Body of pancreas (tissue), 4 donors: ENCODE measurements at regions not wholly inside any gene's neighbourhood (a gene's known extent, or its start where the extent isn't known, plus 50 kb on each side); places are given as distances from the start of the nearest gene placed in this dataset.

Source experiments
- ATAC-seq: fragments of 150-250 bp; one replicate; pipeline ENCODE4 v1.9.1; 2016
- DNase-seq, 4 donors: peaks; one replicate each; pipeline ENCODE4 v3.0.0-alpha.2; 2019
- H3K27ac ChIP-seq, 4 donors: fragments of 200-600 bp; sonication (generic); 1 replicate in 3 of 4; 2 replicates in 1 of 4; pipeline versions ENCODE4 v1.5.1 to v1.6.1; 2016 to 2019; ENCODE audit warnings: mild to moderate bottlenecking in 1 of 4, mixed read lengths in 1 of 4, moderate library complexity in 1 of 4
- H3K27me3 ChIP-seq, 2 donors: fragments of 200-600 bp; sonication (generic); one replicate each; pipeline ENCODE4 v1.6.0; 2016; ENCODE audit warnings: mild to moderate bottlenecking in 1 of 2
- H3K36me3 ChIP-seq, 2 donors: fragments of 200-600 bp; sonication (generic); replicated peaks in 1 of 2; 2 replicates each; pipeline ENCODE4 v1.5.1; 2016; ENCODE audit warnings: low read depth in 2 of 2; ENCODE audit not compliant: insufficient read depth in 1 of 2
- H3K4me1 ChIP-seq: fragments of 200-600 bp; sonication (generic); one replicate; pipeline ENCODE4 v1.6.0; 2016
- H3K4me3 ChIP-seq, 2 donors: fragments of 200-600 bp; sonication (generic); 1 replicate in 1 of 2; 2 replicates in 1 of 2; pipeline ENCODE4 v1.5.1; 2016 to 2019
- H3K9me3 ChIP-seq, 3 donors: fragments of 200-600 bp; sonication (generic); 1 replicate in 2 of 3; 2 replicates in 1 of 3; pipeline ENCODE4 v1.5.1; 2016
- CTCF ChIP-seq, 7 experiments: fragments of 450-650 bp in 4 of 7; fragments of 200-600 bp in 3 of 7; sonication (generic) in 3 of 7; IDR thresholded peaks; one replicate each; pipeline ENCODE4 v1.5.1; 2016 to 2019; ENCODE audit warnings: antibody characterized with exemption in 7 of 7
- POLR2A ChIP-seq, 3 donors: fragments of 450-650 bp; IDR thresholded peaks; one replicate each; pipeline ENCODE4 v1.6.1; 2016; ENCODE audit warnings: antibody characterized with exemption in 3 of 3, mild to moderate bottlenecking in 2 of 3
- WGBS, 2 donors: methylation state at CpG; one replicate each; pipeline ENCODE4 v1.1.5; 2017; 5-methylcytosine and 5-hydroxymethylcytosine counted together
- intact Hi-C: fragments of 100-400 bp; cut with DNase I; formaldehyde crosslinking; loops from one replicate; pipeline ENCODE4 v1.15.1; 2023

DNA sequence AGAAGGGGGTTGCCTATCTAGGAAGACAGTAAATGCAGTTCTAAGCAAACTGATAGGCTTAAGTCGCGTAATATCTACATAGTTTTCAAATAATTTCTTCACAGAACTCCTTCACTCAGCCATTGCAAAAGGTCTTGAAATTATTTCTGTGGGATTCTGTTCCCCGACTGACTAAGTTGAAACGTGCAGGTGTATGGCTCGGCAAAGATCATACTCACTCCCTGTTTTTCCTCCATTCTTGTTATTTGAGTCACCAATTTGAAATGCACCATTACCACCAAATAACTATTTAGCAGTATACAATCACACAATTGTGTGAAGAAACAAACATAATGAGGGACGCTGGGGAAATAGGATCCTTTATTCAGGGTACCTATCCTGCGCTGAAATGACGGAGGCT lies 771.1 kb downstream of the GATA3 start:
- Histone ChIP-seq H3K4me3 (no peak overlapping the region), H3K36me3 (no peaks in the 10 kb centered on the region), H3K4me1 (no peaks in the 10 kb centered on the region), H3K27me3 (no peaks in the 10 kb centered on the region), H3K9me3 (no peaks in the 10 kb centered on the region), H3K27ac (no peak overlapping the region)
- no peak for ATAC-seq
- DNase-seq, result no peak
- WGBS, 2 donors, result 55 to 76% methylated on average over 8 of the region's 8 CpGs
- intact Hi-C loops, result no loop called here
- no peak for TF ChIP-seq CTCF (IDR thresholded peaks at IDR 0.05)

DNA sequence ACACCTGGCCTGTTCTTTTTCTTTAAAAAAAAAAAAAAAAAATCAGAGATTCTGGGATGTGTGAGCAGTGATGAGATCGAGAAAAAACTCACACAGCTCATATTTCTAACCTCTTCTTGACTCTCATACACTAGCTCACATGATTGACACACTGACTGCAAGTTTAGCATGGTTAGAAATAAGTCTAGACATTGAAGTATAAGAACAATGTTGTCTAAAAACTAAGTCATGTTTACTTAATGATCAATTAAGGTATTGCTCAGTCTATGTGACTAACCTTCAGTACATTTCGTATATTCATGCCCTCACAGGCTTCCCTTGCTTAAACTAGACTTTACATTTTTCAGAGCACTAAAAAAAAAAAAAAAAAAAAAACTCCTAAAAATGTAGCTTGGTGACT lies 775.1 kb downstream of the GATA3 start:
- no peak overlapping the region for H3K4me3 ChIP-seq
- no peak for ATAC-seq
- H3K36me3 ChIP-seq, result no peaks in the 10 kb centered on the region
- H3K4me1 ChIP-seq, result no peaks in the 10 kb centered on the region
- intact Hi-C loops, result no loop called here
- no peak overlapping the region for H3K27ac ChIP-seq
- WGBS, 2 donors, result 51 to 60% methylated on average over 2 of the region's 2 CpGs
- H3K27me3 ChIP-seq, result no peaks in the 10 kb centered on the region
- DNase-seq, result no peak
- no peaks in the 10 kb centered on the region for H3K9me3 ChIP-seq
- no peak for TF ChIP-seq CTCF (IDR thresholded peaks at IDR 0.05)
- TF ChIP-seq POLR2A (IDR thresholded peaks at IDR 0.05), result no peak

DNA sequence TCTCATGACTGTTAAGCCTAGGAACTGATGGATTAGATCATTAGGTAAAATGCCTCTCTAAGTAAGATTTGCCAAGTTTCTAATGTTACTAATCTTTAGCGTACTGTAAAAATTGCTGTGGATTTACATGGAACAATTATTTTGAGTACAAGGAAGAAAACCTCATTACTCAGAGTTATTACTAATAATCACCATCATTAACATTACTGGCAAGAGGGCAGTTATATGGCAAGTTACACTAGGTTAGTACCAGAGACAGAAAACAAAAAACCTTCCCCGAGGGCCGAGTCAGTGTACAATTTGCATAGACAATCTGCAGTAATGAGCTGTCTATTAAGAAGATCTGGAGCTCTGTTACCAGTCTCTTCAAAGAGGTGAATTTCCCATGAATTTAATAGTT lies 775.6 kb downstream of the GATA3 start:
- H3K4me1 ChIP-seq, result no peaks in the 10 kb centered on the region
- no peaks in the 10 kb centered on the region for H3K36me3 ChIP-seq
- H3K9me3 ChIP-seq, result no peaks in the 10 kb centered on the region
- TF ChIP-seq POLR2A (IDR thresholded peaks at IDR 0.05) (no peak), CTCF (IDR thresholded peaks at IDR 0.05) (no peak)
- no peak for ATAC-seq
- no peak overlapping the region for H3K27ac ChIP-seq
- WGBS, 2 donors, result 70 to 88% methylated on average over 3 of the region's 3 CpGs
- H3K4me3 ChIP-seq, result no peak overlapping the region
- H3K27me3 ChIP-seq, result no peaks in the 10 kb centered on the region
- intact Hi-C loops, result no loop called here
- DNase-seq, result no peak

GRCh38 chr10:8830876-8831275 lies 776.4 kb downstream of the GATA3 start:
- 47 to 48% methylated on average over 1 of the region's 1 CpG for WGBS, 2 donors
- Histone ChIP-seq H3K36me3 (no peaks in the 10 kb centered on the region), H3K9me3 (no peaks in the 10 kb centered on the region), H3K27ac (no peak overlapping the region), H3K4me1 (no peaks in the 10 kb centered on the region), H3K4me3 (no peak overlapping the region), H3K27me3 (no peaks in the 10 kb centered on the region)
- no peak for ATAC-seq
- TF ChIP-seq POLR2A (IDR thresholded peaks at IDR 0.05) (no peak), CTCF (IDR thresholded peaks at IDR 0.05) (no peak)
- DNase-seq, result no peak
- intact Hi-C loops, result no loop called here

DNA sequence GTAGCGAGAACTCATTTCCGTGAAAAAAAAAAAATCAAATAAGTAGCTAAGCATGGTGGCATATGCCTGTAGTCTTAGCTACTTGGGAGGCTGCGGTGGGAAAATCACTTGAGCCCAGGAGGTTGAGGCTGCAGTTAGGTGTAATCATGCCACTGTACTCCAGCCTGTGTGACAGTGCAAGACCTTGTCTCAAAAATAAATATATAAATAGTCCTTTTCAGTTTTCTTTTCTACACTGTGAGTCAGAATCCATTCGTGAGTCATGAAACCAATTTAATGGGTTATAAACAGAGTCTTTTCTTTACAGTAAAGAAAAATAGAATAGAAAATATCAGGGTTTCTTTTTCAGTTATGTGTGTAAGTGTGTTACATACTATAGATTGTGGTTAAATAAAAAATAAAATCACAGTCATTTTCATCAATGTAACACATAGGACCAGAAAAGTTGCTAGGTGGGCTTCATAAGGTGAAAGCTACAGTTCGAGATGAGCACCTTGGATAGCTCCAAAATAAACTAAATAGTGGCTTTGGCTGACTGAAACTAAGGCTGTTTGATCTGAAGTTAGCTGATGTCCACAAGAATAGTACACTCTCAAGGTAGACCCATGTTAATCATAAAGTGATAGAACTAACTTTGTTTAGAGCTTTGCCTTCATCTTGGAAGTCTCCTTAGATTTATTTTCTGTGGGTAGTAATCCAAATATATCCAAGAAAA lies 781.1 kb downstream of the GATA3 start:
- Histone ChIP-seq H3K9me3 (no peaks in the 10 kb centered on the region), H3K4me3 (no peak overlapping the region), H3K27me3 (no peaks in the 10 kb centered on the region), H3K36me3 (no peaks in the 10 kb centered on the region), H3K27ac (no peak overlapping the region), H3K4me1 (no peaks in the 10 kb centered on the region)
- intact Hi-C loops, result no loop called here
- no peak for TF ChIP-seq POLR2A (IDR thresholded peaks at IDR 0.05)
- TF ChIP-seq CTCF (IDR thresholded peaks at IDR 0.05), result no peak
- no peak for ATAC-seq
- DNase-seq, result no peak
- 53 to 57% methylated on average over 5 of the region's 5 CpGs for WGBS, 2 donors
